ENCODE measurements at regions not wholly inside any gene's neighbourhood (a gene's known extent, or its start where the extent isn't known, plus 50 kb on each side); places are given as distances from the start of the nearest gene placed in this dataset.

DNA sequence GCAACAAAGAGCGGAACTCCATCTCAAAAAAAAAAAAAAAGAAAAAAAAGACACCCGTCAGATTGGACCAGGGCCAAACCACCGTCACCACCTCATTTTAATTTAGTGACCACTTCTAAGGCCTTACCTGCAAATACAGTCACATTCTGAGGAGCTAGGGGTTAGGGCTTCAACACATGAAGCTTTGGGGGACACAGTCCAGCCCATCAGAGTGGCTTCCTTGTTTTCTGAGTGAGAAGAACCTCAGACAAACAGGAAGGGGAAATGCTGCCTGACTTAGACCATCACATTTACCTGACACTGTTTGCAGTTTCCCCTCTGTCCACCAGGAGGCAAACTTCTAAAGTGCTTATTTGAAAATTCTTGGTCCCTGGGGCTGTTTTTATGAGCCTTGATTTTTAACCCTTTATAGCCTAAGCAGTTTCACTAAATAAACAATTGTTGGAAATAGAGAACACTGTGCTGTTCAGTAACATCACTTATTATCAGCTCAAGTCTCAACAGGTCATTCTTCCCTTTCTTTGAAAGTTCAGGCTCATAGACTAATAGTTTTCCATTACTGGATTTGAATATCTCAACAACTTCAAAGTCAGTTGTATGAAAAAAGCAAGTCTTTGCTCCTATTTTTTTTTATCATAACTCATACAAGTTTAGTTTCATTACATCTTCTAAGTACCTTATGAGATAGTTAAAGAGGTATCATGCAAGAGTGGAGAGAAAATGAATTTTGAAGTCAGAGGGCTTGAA lies 74.9 kb upstream of the WASF3 start:
- Histone ChIP-seq H3K27me3 (ENCODE audit: insufficient read depth, poor library complexity, severe bottlenecking) (no peaks in the 10 kb centered on the region), H3K27ac (replicated peaks) (no peak overlapping the region), H3K4me3 (replicated peaks; ENCODE audit: insufficient read depth, low read length) (no peak overlapping the region)
- DNase-seq (ENCODE audit: low read depth in 1 of 2, low spot score in 1 of 2): peak; percentile 5 to 82
- TF ChIP-seq GABPA (IDR thresholded peaks at IDR 0.05; ENCODE audit: low read depth) (no peak), POLR2AphosphoS5 (IDR thresholded peaks at IDR 0.05; ENCODE audit: low read depth) (no peak), SPI1 (IDR thresholded peaks at IDR 0.05; ENCODE audit: borderline replicate concordance, low read depth) (peak; percentile 85)
- TF ChIP-seq, protein P1, sequence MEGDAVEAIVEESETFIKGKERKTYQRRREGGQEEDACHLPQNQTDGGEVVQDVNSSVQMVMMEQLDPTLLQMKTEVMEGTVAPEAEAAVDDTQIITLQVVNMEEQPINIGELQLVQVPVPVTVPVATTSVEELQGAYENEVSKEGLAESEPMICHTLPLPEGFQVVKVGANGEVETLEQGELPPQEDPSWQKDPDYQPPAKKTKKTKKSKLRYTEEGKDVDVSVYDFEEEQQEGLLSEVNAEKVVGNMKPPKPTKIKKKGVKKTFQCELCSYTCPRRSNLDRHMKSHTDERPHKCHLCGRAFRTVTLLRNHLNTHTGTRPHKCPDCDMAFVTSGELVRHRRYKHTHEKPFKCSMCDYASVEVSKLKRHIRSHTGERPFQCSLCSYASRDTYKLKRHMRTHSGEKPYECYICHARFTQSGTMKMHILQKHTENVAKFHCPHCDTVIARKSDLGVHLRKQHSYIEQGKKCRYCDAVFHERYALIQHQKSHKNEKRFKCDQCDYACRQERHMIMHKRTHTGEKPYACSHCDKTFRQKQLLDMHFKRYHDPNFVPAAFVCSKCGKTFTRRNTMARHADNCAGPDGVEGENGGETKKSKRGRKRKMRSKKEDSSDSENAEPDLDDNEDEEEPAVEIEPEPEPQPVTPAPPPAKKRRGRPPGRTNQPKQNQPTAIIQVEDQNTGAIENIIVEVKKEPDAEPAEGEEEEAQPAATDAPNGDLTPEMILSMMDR (IDR thresholded peaks at IDR 0.05; ENCODE audit: insufficient read depth, low read length): peak; percentile 75
- TF ChIP-seq, protein P2, sequence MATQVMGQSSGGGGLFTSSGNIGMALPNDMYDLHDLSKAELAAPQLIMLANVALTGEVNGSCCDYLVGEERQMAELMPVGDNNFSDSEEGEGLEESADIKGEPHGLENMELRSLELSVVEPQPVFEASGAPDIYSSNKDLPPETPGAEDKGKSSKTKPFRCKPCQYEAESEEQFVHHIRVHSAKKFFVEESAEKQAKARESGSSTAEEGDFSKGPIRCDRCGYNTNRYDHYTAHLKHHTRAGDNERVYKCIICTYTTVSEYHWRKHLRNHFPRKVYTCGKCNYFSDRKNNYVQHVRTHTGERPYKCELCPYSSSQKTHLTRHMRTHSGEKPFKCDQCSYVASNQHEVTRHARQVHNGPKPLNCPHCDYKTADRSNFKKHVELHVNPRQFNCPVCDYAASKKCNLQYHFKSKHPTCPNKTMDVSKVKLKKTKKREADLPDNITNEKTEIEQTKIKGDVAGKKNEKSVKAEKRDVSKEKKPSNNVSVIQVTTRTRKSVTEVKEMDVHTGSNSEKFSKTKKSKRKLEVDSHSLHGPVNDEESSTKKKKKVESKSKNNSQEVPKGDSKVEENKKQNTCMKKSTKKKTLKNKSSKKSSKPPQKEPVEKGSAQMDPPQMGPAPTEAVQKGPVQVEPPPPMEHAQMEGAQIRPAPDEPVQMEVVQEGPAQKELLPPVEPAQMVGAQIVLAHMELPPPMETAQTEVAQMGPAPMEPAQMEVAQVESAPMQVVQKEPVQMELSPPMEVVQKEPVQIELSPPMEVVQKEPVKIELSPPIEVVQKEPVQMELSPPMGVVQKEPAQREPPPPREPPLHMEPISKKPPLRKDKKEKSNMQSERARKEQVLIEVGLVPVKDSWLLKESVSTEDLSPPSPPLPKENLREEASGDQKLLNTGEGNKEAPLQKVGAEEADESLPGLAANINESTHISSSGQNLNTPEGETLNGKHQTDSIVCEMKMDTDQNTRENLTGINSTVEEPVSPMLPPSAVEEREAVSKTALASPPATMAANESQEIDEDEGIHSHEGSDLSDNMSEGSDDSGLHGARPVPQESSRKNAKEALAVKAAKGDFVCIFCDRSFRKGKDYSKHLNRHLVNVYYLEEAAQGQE (IDR thresholded peaks at IDR 0.05; ENCODE audit: insufficient replicate concordance, low read depth): no peak

DNA sequence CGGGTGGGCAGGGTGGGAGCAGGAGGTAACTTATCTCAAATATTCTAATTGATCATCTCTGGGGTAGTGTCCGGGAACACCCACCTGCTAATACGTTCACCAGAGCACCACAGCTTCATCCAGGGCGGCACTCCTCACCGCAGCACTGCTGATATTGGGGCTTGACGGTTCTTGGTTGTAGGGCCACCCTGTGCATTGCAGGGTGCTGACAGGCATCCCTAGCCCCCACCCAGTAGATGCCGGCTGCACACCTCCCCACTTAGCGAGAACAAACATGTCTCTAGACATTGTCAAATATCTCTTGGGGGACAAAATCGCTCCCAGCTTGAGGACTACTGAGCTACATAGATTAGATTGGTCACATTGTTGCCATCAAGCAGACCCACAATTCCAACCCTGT lies 73.9 kb upstream of the WASF3 start:
- TF ChIP-seq, protein P1 (IDR thresholded peaks at IDR 0.05; ENCODE audit: insufficient read depth, low read length): no peak
- TF ChIP-seq SPI1 (IDR thresholded peaks at IDR 0.05; ENCODE audit: borderline replicate concordance, low read depth): no peak
- TF ChIP-seq, protein P2 (IDR thresholded peaks at IDR 0.05; ENCODE audit: insufficient replicate concordance, low read depth): no peak
- TF ChIP-seq POLR2AphosphoS5 (IDR thresholded peaks at IDR 0.05; ENCODE audit: low read depth): no peak
- no peak for TF ChIP-seq GABPA (IDR thresholded peaks at IDR 0.05; ENCODE audit: low read depth)
- Histone ChIP-seq H3K4me3 (replicated peaks; ENCODE audit: insufficient read depth, low read length) (no peak overlapping the region), H3K27me3 (ENCODE audit: insufficient read depth, poor library complexity, severe bottlenecking) (no peaks in the 10 kb centered on the region), H3K27ac (replicated peaks) (no peak overlapping the region)
- no peak for DNase-seq (ENCODE audit: low read depth in 1 of 2, low spot score in 1 of 2)

DNA sequence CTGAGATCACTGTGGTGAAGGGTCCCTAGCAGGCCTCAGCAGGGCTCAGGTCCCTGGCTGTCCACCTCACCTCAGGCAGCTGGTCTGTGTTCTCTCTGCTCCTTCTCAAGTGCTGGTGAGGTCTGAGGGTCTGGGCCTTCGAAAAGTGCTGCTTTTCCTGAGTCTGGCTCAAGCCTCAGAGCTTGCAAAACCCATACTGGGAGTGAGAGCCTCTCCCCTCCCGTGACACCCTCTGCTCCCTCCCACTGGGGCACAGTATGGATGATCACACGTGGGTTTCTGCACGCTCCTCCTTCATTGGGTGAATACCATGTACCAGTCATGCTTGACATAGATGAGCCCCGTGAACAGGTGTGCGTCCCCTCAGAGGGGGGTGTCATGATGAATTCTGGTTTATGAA lies 73.3 kb upstream of the WASF3 start:
- H3K4me3 ChIP-seq (replicated peaks; ENCODE audit: insufficient read depth, low read length): no peak overlapping the region
- DNase-seq (ENCODE audit: low read depth in 1 of 2, low spot score in 1 of 2): no peak
- H3K27ac ChIP-seq (replicated peaks): no peak overlapping the region
- H3K27me3 ChIP-seq (ENCODE audit: insufficient read depth, poor library complexity, severe bottlenecking): no peaks in the 10 kb centered on the region
- no peak for TF ChIP-seq POLR2AphosphoS5 (IDR thresholded peaks at IDR 0.05; ENCODE audit: low read depth)
- no peak for TF ChIP-seq GABPA (IDR thresholded peaks at IDR 0.05; ENCODE audit: low read depth)
- TF ChIP-seq, protein P1 (IDR thresholded peaks at IDR 0.05; ENCODE audit: insufficient read depth, low read length): no peak
- no peak for TF ChIP-seq SPI1 (IDR thresholded peaks at IDR 0.05; ENCODE audit: borderline replicate concordance, low read depth)
- TF ChIP-seq, protein P2 (IDR thresholded peaks at IDR 0.05; ENCODE audit: insufficient replicate concordance, low read depth): no peak
